Vagina (tissue), 2 donors: ENCODE measurements at regions not wholly inside any gene's neighbourhood (a gene's known extent, or its start where the extent isn't known, plus 50 kb on each side); places are given as distances from the start of the nearest gene placed in this dataset.

Experiments used
- CTCF ChIP-seq, 3 experiments: fragments of 450-650 bp in 2 of 3; fragments of 200-600 bp in 1 of 3; sonication (generic) in 1 of 3; IDR thresholded peaks; one replicate each; pipeline ENCODE4 v1.5.1; 2017 to 2019; ENCODE audit warnings: antibody characterized with exemption in 3 of 3, mild to moderate bottlenecking in 2 of 3, moderate library complexity in 2 of 3
- POLR2A ChIP-seq, 2 donors: fragments of 450-650 bp; IDR thresholded peaks; one replicate each; pipeline ENCODE4 v1.6.1; 2017; ENCODE audit warnings: antibody characterized with exemption in 2 of 2, mild to moderate bottlenecking in 2 of 2, moderate library complexity in 2 of 2
- POLR2AphosphoS5 ChIP-seq, 2 donors: sonication (generic); formaldehyde crosslinking; IDR thresholded peaks; one replicate each; pipeline ENCODE4 v1.9.0; 2017; ENCODE audit warnings: antibody characterized with exemption in 2 of 2, mild to moderate bottlenecking in 2 of 2, low read depth in 1 of 2; ENCODE audit not compliant: insufficient read depth in 1 of 2

- TF ChIP-seq CTCF (IDR thresholded peaks at IDR 0.05), result no peak
- TF ChIP-seq POLR2AphosphoS5 (IDR thresholded peaks at IDR 0.05; ENCODE audit: insufficient read depth in 1 of 2, low read depth in 1 of 2), result no peak
- TF ChIP-seq POLR2A (IDR thresholded peaks at IDR 0.05), result no peak
Measured at GRCh38 chr2:216951171-216951570, 91.3 kb upstream of the TNP1 start.
